ENCODE measurements at regions not wholly inside any gene's neighbourhood (a gene's known extent, or its start where the extent isn't known, plus 50 kb on each side); places are given as distances from the start of the nearest gene placed in this dataset.

- WGBS (ENCODE audit: low lambda C conversion rate) = 28% methylated on average over 4 of the region's 4 CpGs
- H3K9me2 ChIP-seq = no peaks in the 10 kb centered on the region
- H3F3A ChIP-seq (replicated peaks; ENCODE audit: insufficient read depth) = no peaks in the 10 kb centered on the region
- H3K9ac ChIP-seq = no peak overlapping the region
- H3K27ac ChIP-seq (ENCODE audit: low read depth in 2 of 2, low read length in 1 of 2) = no peak overlapping the region
- H3K79me2 ChIP-seq (ENCODE audit: insufficient read depth) = no peaks in the 10 kb centered on the region
- no peaks in the 10 kb centered on the region for H3K9me3 ChIP-seq
- no peak for DNase-seq
- POLR2A ChIA-PET = no interaction called here
- no peaks in the 10 kb centered on the region for H4K20me1 ChIP-seq (ENCODE audit: insufficient read depth)
- H3K36me3 ChIP-seq (replicated peaks in 1 of 2; ENCODE audit: control insufficient read depth in 1 of 2, insufficient read depth in 2 of 2, low read length in 1 of 2) = no peaks in the 10 kb centered on the region
- peaks cover 35% of the 10 kb centered on the region; the same call in 1 of the 2 replicates for H3K27me3 ChIP-seq (ENCODE audit: insufficient read depth)
- no peak overlapping the region for H3K4me2 ChIP-seq
- TF ChIP-seq EP300 (IDR thresholded peaks at IDR 0.05; ENCODE audit: borderline replicate concordance in 1 of 2, low read depth in 1 of 2, low read length in 1 of 2) (no peak), NRF1 (IDR thresholded peaks at IDR 0.05; ENCODE audit: low read depth, low read length) (no peak), REST (IDR thresholded peaks at IDR 0.05; ENCODE audit: low read depth, low read length) (no peak), USF1 (IDR thresholded peaks at IDR 0.05; ENCODE audit: borderline replicate concordance, low read depth) (no peak), MXI1 (IDR thresholded peaks at IDR 0.05; ENCODE audit: low read depth, low read length) (no peak), FOSL2 (IDR thresholded peaks at IDR 0.05; ENCODE audit: borderline replicate concordance, low read depth) (no peak), RCOR1 (IDR thresholded peaks at IDR 0.05; ENCODE audit: low read length) (no peak), YY1 (IDR thresholded peaks at IDR 0.05; ENCODE audit: low read depth) (no peak), JUND (IDR thresholded peaks at IDR 0.05) (no peak), POLR2AphosphoS5 (IDR thresholded peaks at IDR 0.05; ENCODE audit: low read depth, low read length) (no peak), RFX5 (IDR thresholded peaks at IDR 0.05; ENCODE audit: low read length) (no peak), CTCF (IDR thresholded peaks at IDR 0.05) (no peak), ELF1 (IDR thresholded peaks at IDR 0.05) (no peak), TCF12 (IDR thresholded peaks at IDR 0.05) (no peak), FOXJ3 (CRISPR knock-in tag; IDR thresholded peaks at IDR 0.05) (no peak), SMC3 (IDR thresholded peaks at IDR 0.05; ENCODE audit: low read depth, low read length) (no peak), GABPA (IDR thresholded peaks at IDR 0.05; ENCODE audit: low read depth) (no peak), GATA2 (CRISPR knock-in tag; IDR thresholded peaks at IDR 0.05) (no peak), RAD21 (IDR thresholded peaks at IDR 0.05; ENCODE audit: low read length) (no peak), ZBTB33 (IDR thresholded peaks at IDR 0.05; ENCODE audit: borderline replicate concordance, low read depth) (no peak)
- H2AFZ ChIP-seq (ENCODE audit: low read depth) = no peak overlapping the region
- no peak overlapping the region for H3K4me3 ChIP-seq (ENCODE audit: low read depth in 2 of 2, low read length in 1 of 2)
- H3K4me1 ChIP-seq (ENCODE audit: control insufficient read depth in 1 of 2, insufficient read depth in 2 of 2, low read depth in 1 of 2, low read length in 1 of 2) = no peaks in the 10 kb centered on the region
- CTCF ChIA-PET = interaction anchor here (1.5 kb wide), 1 partner anchor 98 kb away, joined by 3 read pairs; no protein-coding TSS in a partner anchor
Observed at GRCh38 chr6:3509336-3509735, 52.5 kb upstream of the SLC22A23 start.

Data from SK-N-SH (cell line).